DOHH2 (cell line): ENCODE measurements at regions not wholly inside any gene's neighbourhood (a gene's known extent, or its start where the extent isn't known, plus 50 kb on each side); places are given as distances from the start of the nearest gene placed in this dataset.
"Not testable (repeated sequence)": the region's sequence is repeated elsewhere in the genome, so short reads cannot be mapped to it uniquely, and the experiment has no call there.

Source experiments
- H3F3A ChIP-seq: fragments of 200-600 bp; sonication (generic), shearing (Covaris generic); 2 replicates; pipeline ENCODE4 v1.6.0; 2016; ENCODE audit warnings: antibody characterized with exemption, mild to moderate bottlenecking; ENCODE audit not compliant: control insufficient read depth, insufficient read depth
- H3K27ac ChIP-seq: fragments of 200-600 bp; sonication (generic); 2 replicates; pipeline ENCODE4 v1.5.1; 2014; ENCODE audit warnings: low read depth, mild to moderate bottlenecking, low read length, moderate library complexity
- H3K27me3 ChIP-seq: fragments of 200-600 bp; sonication (generic); 2 replicates; pipeline ENCODE4 v1.6.1; 2014; ENCODE audit warnings: mild to moderate bottlenecking, low read length, mixed read lengths; ENCODE audit not compliant: control insufficient read depth
- H3K36me3 ChIP-seq: fragments of 200-600 bp; sonication (generic); 2 replicates; pipeline ENCODE4 v1.6.1; 2014; ENCODE audit warnings: mild to moderate bottlenecking, low read length, moderate library complexity, mixed read lengths; ENCODE audit not compliant: control insufficient read depth
- H3K4me1 ChIP-seq: fragments of 200-600 bp; sonication (generic); 2 replicates; pipeline ENCODE4 v1.6.1; 2014; ENCODE audit warnings: mild to moderate bottlenecking, low read length, mixed read lengths; ENCODE audit not compliant: control insufficient read depth
- H3K4me2 ChIP-seq: fragments of 200-600 bp; sonication (generic); 2 replicates; pipeline ENCODE4 v1.6.0; 2014; ENCODE audit warnings: mild to moderate bottlenecking, low read length, moderate library complexity
- H3K4me3 ChIP-seq: fragments of 200-600 bp; sonication (generic); 2 replicates; pipeline ENCODE4 v1.5.1; 2014; ENCODE audit warnings: mild to moderate bottlenecking, low read length, mixed read lengths
- H3K79me2 ChIP-seq: fragments of 200-600 bp; sonication (generic); 2 replicates; pipeline ENCODE4 v1.6.1; 2014; ENCODE audit warnings: mild to moderate bottlenecking, low read length, mixed read lengths; ENCODE audit not compliant: control insufficient read depth
- H3K9me2 ChIP-seq: fragments of 200-600 bp; sonication (generic); replicated peaks from 2 replicates; pipeline ENCODE4 v1.6.1; 2014; ENCODE audit warnings: mild to moderate bottlenecking, low read length, mixed read lengths; ENCODE audit not compliant: control insufficient read depth
- H3K9me3 ChIP-seq: fragments of 200-600 bp; sonication (generic); 2 replicates; pipeline ENCODE4 v1.6.1; 2014; ENCODE audit warnings: antibody characterized with exemption, low read length, mixed read lengths; ENCODE audit not compliant: control insufficient read depth, insufficient read depth
- H4K20me1 ChIP-seq: fragments of 200-600 bp; sonication (generic); 2 replicates; pipeline ENCODE4 v1.6.0; 2014; ENCODE audit warnings: low read depth, mild to moderate bottlenecking, antibody characterized with exemption, low read length, moderate library complexity; ENCODE audit not compliant: control insufficient read depth, insufficient read depth
- EZH2phosphoT487 ChIP-seq: fragments of 200-600 bp; sonication (generic); IDR thresholded peaks from 2 replicates; pipeline ENCODE4 v1.6.1; 2017; ENCODE audit warnings: borderline replicate concordance, mild to moderate bottlenecking, antibody characterized with exemption, low read length, moderate library complexity, mixed read lengths
- TF ChIP-seq, protein P1 (sequence below): fragments of 200-600 bp; sonication (generic); IDR thresholded peaks from one replicate; pipeline ENCODE4 v1.5.1; 2014; ENCODE audit warnings: antibody characterized with exemption, mild to moderate bottlenecking, low read depth, low read length; ENCODE audit not compliant: poor library complexity, severe bottlenecking

DNA sequence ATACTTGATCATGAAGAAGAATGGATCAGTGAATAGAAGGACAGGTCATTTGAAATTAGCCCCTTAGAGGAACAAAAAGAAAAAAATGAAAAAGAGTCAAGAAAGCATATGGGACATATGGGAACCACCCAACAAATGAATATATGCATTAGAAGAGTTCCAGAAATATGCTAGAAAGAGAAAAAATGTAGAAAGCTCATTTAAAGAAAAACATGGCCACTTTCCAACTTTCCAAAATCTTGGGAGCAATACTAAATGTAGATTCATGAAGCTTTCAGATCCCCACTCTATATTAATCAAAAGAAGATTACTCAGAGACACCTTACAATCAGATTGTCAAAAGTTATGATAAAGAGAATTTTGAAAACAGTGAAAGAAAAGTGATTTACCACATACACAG is 334.8 kb upstream of the NMUR2 start:
- Histone ChIP-seq H3K4me1 (no peaks in the 10 kb centered on the region), H3K4me2 (no peak overlapping the region), H3F3A (no peaks in the 10 kb centered on the region), H3K9me2 (no peaks in the 10 kb centered on the region), H3K4me3 (no peak overlapping the region), H3K9me3 (no peaks in the 10 kb centered on the region), H3K27ac (no peak overlapping the region), H3K79me2 (no peaks in the 10 kb centered on the region), H3K36me3 (no peaks in the 10 kb centered on the region), H4K20me1 (no peaks in the 10 kb centered on the region), H3K27me3 (no peaks in the 10 kb centered on the region)
- TF ChIP-seq EZH2phosphoT487 = no peak
- TF ChIP-seq, protein P1, sequence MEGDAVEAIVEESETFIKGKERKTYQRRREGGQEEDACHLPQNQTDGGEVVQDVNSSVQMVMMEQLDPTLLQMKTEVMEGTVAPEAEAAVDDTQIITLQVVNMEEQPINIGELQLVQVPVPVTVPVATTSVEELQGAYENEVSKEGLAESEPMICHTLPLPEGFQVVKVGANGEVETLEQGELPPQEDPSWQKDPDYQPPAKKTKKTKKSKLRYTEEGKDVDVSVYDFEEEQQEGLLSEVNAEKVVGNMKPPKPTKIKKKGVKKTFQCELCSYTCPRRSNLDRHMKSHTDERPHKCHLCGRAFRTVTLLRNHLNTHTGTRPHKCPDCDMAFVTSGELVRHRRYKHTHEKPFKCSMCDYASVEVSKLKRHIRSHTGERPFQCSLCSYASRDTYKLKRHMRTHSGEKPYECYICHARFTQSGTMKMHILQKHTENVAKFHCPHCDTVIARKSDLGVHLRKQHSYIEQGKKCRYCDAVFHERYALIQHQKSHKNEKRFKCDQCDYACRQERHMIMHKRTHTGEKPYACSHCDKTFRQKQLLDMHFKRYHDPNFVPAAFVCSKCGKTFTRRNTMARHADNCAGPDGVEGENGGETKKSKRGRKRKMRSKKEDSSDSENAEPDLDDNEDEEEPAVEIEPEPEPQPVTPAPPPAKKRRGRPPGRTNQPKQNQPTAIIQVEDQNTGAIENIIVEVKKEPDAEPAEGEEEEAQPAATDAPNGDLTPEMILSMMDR = no peak

DNA sequence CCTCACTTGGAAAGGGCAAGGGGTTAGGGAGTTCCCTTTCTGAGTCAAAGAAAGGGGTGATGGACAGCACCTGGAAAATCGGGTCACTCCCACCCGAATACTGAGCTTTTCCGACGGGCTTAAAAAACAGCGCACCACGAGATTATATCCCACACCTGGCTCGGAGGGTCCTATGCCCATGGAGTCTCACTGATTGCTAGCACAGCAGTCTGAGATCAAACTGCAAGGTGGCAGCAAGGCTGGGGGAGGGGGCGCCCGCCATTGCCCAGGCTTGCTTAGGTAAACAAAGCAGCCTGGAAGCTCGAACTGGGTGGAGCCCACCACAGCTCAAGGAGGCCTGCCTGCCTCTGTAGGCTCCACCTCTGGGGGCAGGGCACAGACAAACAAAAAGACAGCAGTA is 336.0 kb upstream of the NMUR2 start:
- H3K36me3 ChIP-seq, H3K9me2 ChIP-seq, H3K79me2 ChIP-seq, H3K27me3 ChIP-seq, H3K4me2 ChIP-seq, H3K4me3 ChIP-seq, H3K4me1 ChIP-seq, H3F3A ChIP-seq, H3K27ac ChIP-seq, H4K20me1 ChIP-seq, H3K9me3 ChIP-seq: not testable (repeated sequence)

DNA sequence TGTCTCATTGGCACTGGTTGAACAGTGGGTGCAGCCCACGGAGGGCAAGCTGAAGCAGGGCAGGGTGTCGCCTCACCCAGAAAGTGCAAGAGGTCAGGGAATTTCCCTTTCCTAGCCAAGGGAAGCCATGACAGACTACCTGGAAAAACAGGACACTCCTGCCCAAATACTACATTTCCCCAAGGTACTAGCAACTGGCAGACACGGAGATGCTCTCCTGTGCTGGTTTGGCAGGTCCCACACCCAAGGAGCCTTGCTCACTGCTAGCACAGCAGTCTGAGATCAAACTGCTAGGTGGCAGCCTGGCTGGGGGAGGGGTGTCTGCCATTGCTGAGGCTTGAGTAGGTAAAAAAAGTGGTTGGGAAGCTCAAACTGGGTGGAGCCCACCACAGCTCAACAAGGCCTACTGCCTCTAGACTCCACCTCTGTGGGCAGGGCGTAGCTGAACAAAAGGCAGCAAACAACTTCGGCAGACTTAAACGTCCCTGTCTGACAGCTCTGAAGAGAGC is 382.7 kb upstream of the NMUR2 start:
- H3F3A ChIP-seq, H3K79me2 ChIP-seq, H3K9me2 ChIP-seq: not testable (repeated sequence)

DNA sequence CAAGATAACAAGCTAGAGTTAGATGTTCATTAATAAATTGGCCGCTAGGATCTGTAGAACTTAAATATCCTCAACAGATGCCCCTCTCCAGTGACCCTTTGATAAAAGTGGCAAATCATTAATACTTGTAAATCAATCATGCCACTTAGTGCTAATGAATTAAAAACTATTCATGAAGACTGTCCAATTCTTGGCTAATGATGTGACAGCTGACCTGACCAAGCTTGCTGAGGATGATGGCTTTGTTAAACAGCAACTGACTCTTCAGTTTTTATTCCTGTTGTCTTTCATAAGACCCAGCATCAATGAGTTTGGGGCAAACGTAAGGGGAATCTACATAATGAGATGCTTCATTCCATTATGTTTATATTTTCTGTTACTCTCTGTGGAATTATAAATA is 396.8 kb upstream of the NMUR2 start:
- Histone ChIP-seq H3K79me2 (no peaks in the 10 kb centered on the region), H4K20me1 (no peaks in the 10 kb centered on the region), H3K27me3 (no peaks in the 10 kb centered on the region), H3K4me2 (no peak overlapping the region), H3K9me2 (no peaks in the 10 kb centered on the region), H3K4me3 (no peak overlapping the region), H3K27ac (no peak overlapping the region), H3K4me1 (no peaks in the 10 kb centered on the region), H3K36me3 (no peaks in the 10 kb centered on the region), H3F3A (no peaks in the 10 kb centered on the region), H3K9me3 (no peaks in the 10 kb centered on the region)
- TF ChIP-seq, protein P1 = no peak
- no peak for TF ChIP-seq EZH2phosphoT487

More for the DNA sequence above, 382.7 kb upstream of the NMUR2 start:
- not testable (repeated sequence) for H3K36me3 ChIP-seq, H3K27ac ChIP-seq, H3K27me3 ChIP-seq, H4K20me1 ChIP-seq, H3K4me1 ChIP-seq, H3K4me2 ChIP-seq, H3K4me3 ChIP-seq, H3K9me3 ChIP-seq
